BJ (cell line): ENCODE measurements at regions not wholly inside any gene's neighbourhood (a gene's known extent, or its start where the extent isn't known, plus 50 kb on each side); places are given as distances from the start of the nearest gene placed in this dataset.

Experiments used
- CTCF ChIA-PET: fragments of 350-600 bp; formaldehyde crosslinking; extraction: SDS; loops from one replicate; lab custom pipeline; 2021; ENCODE audit warnings: antibody characterized with exemption, inconsistent platforms; lab: Yijun Ruan, JAX
- POLR2A ChIA-PET: fragments of 300-600 bp; sonication (Branson Sonifier 250); formaldehyde crosslinking; extraction: SDS; loops from one replicate; lab custom pipeline; 2021; ENCODE audit warnings: antibody characterized with exemption; lab: Charles Lee
- DNase-seq: peaks from one replicate; pipeline ENCODE4 v3.0.0-alpha.2; 2011; ENCODE audit warnings: low read depth
- H3K27me3 ChIP-seq: 2 replicates; pipeline ENCODE4 v1.6.0; 2011; ENCODE audit warnings: low read length; ENCODE audit not compliant: control insufficient read depth, insufficient read depth
- H3K36me3 ChIP-seq: 2 replicates; pipeline ENCODE4 v1.5.1; 2011; ENCODE audit warnings: low read length; ENCODE audit not compliant: control insufficient read depth, insufficient read depth
- H3K4me3 ChIP-seq: 2 replicates; pipeline ENCODE4 v1.5.1; 2011; ENCODE audit warnings: low read depth, mild to moderate bottlenecking, control low read depth, low read length
- TF ChIP-seq, protein P1 (sequence below): IDR thresholded peaks from 2 replicates; pipeline ENCODE4 v1.5.1; 2011; ENCODE audit warnings: low read depth, mild to moderate bottlenecking, control low read depth, inconsistent platforms, low read length, moderate library complexity; ENCODE audit not compliant: insufficient read depth

- Histone ChIP-seq H3K4me3 (no peak overlapping the region), H3K27me3 (no peaks in the 10 kb centered on the region), H3K36me3 (no peaks in the 10 kb centered on the region)
- POLR2A ChIA-PET = no interaction called here
- DNase-seq = no peak
- CTCF ChIA-PET = no interaction called here
- TF ChIP-seq, protein P1, sequence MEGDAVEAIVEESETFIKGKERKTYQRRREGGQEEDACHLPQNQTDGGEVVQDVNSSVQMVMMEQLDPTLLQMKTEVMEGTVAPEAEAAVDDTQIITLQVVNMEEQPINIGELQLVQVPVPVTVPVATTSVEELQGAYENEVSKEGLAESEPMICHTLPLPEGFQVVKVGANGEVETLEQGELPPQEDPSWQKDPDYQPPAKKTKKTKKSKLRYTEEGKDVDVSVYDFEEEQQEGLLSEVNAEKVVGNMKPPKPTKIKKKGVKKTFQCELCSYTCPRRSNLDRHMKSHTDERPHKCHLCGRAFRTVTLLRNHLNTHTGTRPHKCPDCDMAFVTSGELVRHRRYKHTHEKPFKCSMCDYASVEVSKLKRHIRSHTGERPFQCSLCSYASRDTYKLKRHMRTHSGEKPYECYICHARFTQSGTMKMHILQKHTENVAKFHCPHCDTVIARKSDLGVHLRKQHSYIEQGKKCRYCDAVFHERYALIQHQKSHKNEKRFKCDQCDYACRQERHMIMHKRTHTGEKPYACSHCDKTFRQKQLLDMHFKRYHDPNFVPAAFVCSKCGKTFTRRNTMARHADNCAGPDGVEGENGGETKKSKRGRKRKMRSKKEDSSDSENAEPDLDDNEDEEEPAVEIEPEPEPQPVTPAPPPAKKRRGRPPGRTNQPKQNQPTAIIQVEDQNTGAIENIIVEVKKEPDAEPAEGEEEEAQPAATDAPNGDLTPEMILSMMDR = no peak
Measured at GRCh38 chr5:3738919-3739318, 143.3 kb downstream of the IRX1 start.

DNA sequence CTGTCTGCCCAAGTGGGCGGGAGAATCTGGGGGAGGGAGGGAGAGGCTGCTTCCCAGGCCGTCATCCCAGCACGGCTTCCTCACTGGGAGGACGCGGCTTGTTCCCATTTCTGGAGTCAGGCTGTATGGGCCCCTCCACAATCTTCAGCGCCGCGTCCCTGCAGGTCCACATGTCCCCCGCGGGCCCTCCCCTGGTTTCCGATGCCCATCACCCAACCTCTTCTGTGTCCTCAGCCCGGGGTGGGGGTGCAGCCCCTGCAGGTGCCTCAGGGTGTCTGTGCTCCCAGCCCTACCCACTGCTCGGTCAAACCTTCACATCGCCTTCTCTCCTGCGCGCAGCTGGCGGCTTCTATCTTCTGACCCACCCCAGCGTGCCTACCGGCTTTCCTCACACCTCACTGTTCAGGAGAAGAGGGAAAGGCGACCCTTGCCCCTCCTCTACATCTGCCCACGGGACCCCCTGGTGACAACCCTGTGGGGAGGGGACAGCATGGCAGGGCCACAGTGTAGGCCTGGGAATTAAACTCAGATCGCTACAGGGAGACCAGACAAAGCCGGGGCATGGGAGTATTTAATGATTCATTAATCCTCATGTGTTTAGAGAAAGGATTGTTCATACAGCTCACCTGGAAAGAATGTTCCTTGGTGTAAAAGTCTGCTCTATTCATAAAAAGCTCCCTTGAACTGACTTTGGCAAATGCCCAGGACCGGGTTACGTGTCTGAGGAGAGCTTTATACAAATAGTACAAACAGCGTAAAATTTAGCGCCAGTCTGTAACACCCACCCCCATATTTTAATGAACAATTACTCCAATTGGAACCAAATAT, 145.1 kb downstream of the IRX1 start:
- CTCF ChIA-PET = no interaction called here

GRCh38 chr5:3741374-3741770, 145.7 kb downstream of the IRX1 start:
- Histone ChIP-seq H3K4me3 (no peak overlapping the region), H3K36me3 (no peaks in the 10 kb centered on the region), H3K27me3 (no peaks in the 10 kb centered on the region)
- TF ChIP-seq, protein P1 = no peak
- no peak for DNase-seq
- POLR2A ChIA-PET = no interaction called here
- CTCF ChIA-PET = no interaction called here

More for the DNA sequence above, 145.1 kb downstream of the IRX1 start:
- TF ChIP-seq, protein P1 = no peak
- DNase-seq = no peak
- POLR2A ChIA-PET = no interaction called here
- H3K36me3 ChIP-seq = no peaks in the 10 kb centered on the region
- no peaks in the 10 kb centered on the region for H3K27me3 ChIP-seq
- no peak overlapping the region for H3K4me3 ChIP-seq

- H3K27me3 ChIP-seq = no peaks in the 10 kb centered on the region
- CTCF ChIA-PET = no interaction called here
- TF ChIP-seq, protein P1 = no peak
- H3K4me3 ChIP-seq = no peak overlapping the region
- no peaks in the 10 kb centered on the region for H3K36me3 ChIP-seq
- POLR2A ChIA-PET = no interaction called here
- DNase-seq = no peak
Measured at GRCh38 chr5:3742750-3743149, 147.1 kb downstream of the IRX1 start.

DNA sequence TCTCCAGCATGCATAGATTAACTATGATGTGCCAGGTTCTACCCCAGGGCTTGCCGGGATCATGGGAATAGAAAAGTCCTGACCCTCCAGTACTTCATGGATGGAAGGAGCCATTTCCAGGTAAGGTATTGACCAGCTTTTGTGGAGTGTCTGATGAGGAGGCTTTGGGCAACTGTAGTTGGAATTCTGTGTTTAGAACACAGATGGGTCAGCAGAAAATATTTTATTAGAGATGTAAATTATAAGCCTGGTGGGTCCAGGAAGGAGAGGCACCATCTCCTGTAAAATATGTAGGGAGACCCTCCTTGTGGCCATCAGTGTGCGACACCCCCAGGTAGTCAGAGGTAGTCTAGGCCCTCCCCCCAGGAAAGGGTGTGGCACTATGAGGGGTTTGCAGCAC, 156.2 kb downstream of the IRX1 start:
- Histone ChIP-seq H3K36me3 (no peaks in the 10 kb centered on the region), H3K4me3 (no peak overlapping the region), H3K27me3 (no peaks in the 10 kb centered on the region)
- ChIA-PET POLR2A (no interaction called here), CTCF (no interaction called here)
- no peak for DNase-seq
- TF ChIP-seq, protein P1 = no peak
